IMR-90 (cell line): ENCODE measurements at regions not wholly inside any gene's neighbourhood (a gene's known extent, or its start where the extent isn't known, plus 50 kb on each side); places are given as distances from the start of the nearest gene placed in this dataset.
"Not testable (repeated sequence)": the region's sequence is repeated elsewhere in the genome, so short reads cannot be mapped to it uniquely, and the experiment has no call there.

Source experiments
- BHLHE40 ChIP-seq: fragments of 150-350 bp; IDR thresholded peaks from 2 replicates; pipeline ENCODE4 v1.6.1; 2016; ENCODE audit warnings: mild to moderate bottlenecking, low read depth, low read length
- CEBPB ChIP-seq: IDR thresholded peaks from 2 replicates; pipeline ENCODE4 v1.6.1; 2012; ENCODE audit warnings: low read depth, low read length, improper control_type of control experiment
- CTCF ChIP-seq: conservative IDR thresholded peaks from 2 replicates; pipeline ENCODE4 v1.5.1; 2012; ENCODE audit warnings: mild to moderate bottlenecking, low read depth, low read length, improper control_type of control experiment
- ELK1 ChIP-seq: fragments of 150-350 bp; IDR thresholded peaks from 2 replicates; pipeline ENCODE4 v1.6.1; 2016; ENCODE audit warnings: low read depth, mild to moderate bottlenecking, low read length, moderate library complexity, borderline replicate concordance
- FOS ChIP-seq: fragments of 150-350 bp; IDR thresholded peaks from 2 replicates; pipeline ENCODE4 v1.6.1; 2016; ENCODE audit warnings: low read depth, low read length
- MXI1 ChIP-seq: IDR thresholded peaks from 2 replicates; pipeline ENCODE4 v1.6.1; 2012; ENCODE audit warnings: low read depth, mild to moderate bottlenecking, low read length, moderate library complexity, borderline replicate concordance
- POLR2A ChIP-seq: IDR thresholded peaks from 2 replicates; pipeline ENCODE4 v1.6.1; 2012; ENCODE audit warnings: mild to moderate bottlenecking, low read depth, low read length
- RAD21 ChIP-seq: IDR thresholded peaks from 2 replicates; pipeline ENCODE4 v1.6.1; 2012; ENCODE audit warnings: low read length, improper control_type of control experiment
- RFX5 ChIP-seq: IDR thresholded peaks from 2 replicates; pipeline ENCODE4 v1.8.0; 2012; ENCODE audit warnings: low read depth, mild to moderate bottlenecking, low read length, moderate library complexity
- SMC3 ChIP-seq: fragments of 150-350 bp; IDR thresholded peaks from 2 replicates; pipeline ENCODE4 v1.6.1; 2016; ENCODE audit warnings: low read depth, mild to moderate bottlenecking, antibody characterized with exemption, low read length, moderate library complexity
- USF2 ChIP-seq: fragments of 150-350 bp; IDR thresholded peaks from 2 replicates; pipeline ENCODE4 v1.6.1; 2017; ENCODE audit warnings: mild to moderate bottlenecking, antibody characterized with exemption, low read length, low read depth

GRCh38 chr5:124496968-124497367 is 249.5 kb downstream of the ZNF608 start:
- not testable (repeated sequence) for TF ChIP-seq RFX5, CTCF, CEBPB, RAD21, USF2, MXI1, POLR2A, ELK1, SMC3, BHLHE40, FOS
